Breast epithelium (tissue), 4 donors: ENCODE measurements at regions not wholly inside any gene's neighbourhood (a gene's known extent, or its start where the extent isn't known, plus 50 kb on each side); places are given as distances from the start of the nearest gene placed in this dataset.

Experiments used
- DNase-seq, 2 donors: peaks; one replicate each; pipeline ENCODE4 v3.0.0-alpha.2; 2019; ENCODE audit warnings: low spot score in 2 of 2
- H3K27ac ChIP-seq, 2 donors: fragments of 200-600 bp; sonication (generic) in 1 of 2; one replicate each; pipeline ENCODE4 v1.5.1; 2016 to 2019; ENCODE audit warnings: mild to moderate bottlenecking in 1 of 2
- H3K27me3 ChIP-seq, 2 donors: fragments of 200-600 bp; sonication (generic) in 1 of 2; one replicate each; pipeline versions ENCODE4 v1.5.1 to v1.6.0; 2017 to 2019; ENCODE audit warnings: control low read depth in 1 of 2, mild to moderate bottlenecking in 1 of 2
- H3K36me3 ChIP-seq: fragments of 200-600 bp; one replicate; pipeline ENCODE4 v1.5.1; 2019
- H3K4me1 ChIP-seq, 2 donors: fragments of 200-600 bp; sonication (generic); one replicate each; pipeline ENCODE4 v1.5.1; 2016 to 2019; ENCODE audit warnings: control low read depth in 1 of 2
- H3K4me3 ChIP-seq, 3 donors: fragments of 200-600 bp; sonication (generic); 1 replicate in 2 of 3; 2 replicates in 1 of 3; pipeline ENCODE4 v1.5.1; 2016 to 2019; ENCODE audit warnings: mild to moderate bottlenecking in 3 of 3, moderate library complexity in 2 of 3
- H3K9me3 ChIP-seq, 2 donors: fragments of 200-600 bp; sonication (generic) in 1 of 2; one replicate each; pipeline ENCODE4 v1.5.1; 2016 to 2019; ENCODE audit warnings: control low read depth in 1 of 2
- POLR2A ChIP-seq: fragments of 450-650 bp; IDR thresholded peaks from one replicate; pipeline ENCODE4 v1.6.1; 2016; ENCODE audit warnings: antibody characterized with exemption, mild to moderate bottlenecking, moderate library complexity
- POLR2AphosphoS5 ChIP-seq, 3 donors: sonication (generic); formaldehyde crosslinking; IDR thresholded peaks; one replicate each; pipeline ENCODE4 v1.6.1; 2017; ENCODE audit warnings: antibody characterized with exemption in 3 of 3
- intact Hi-C: fragments of 100-400 bp; cut with DNase I; formaldehyde crosslinking; loops from one replicate; pipeline ENCODE4 v1.15.1; 2023; ENCODE audit warnings: low total_unique reads
- TF ChIP-seq, protein P1 (sequence below), 3 donors: fragments of 450-650 bp; IDR thresholded peaks; one replicate each; pipeline ENCODE4 v1.5.1; 2016 to 2017; ENCODE audit warnings: antibody characterized with exemption in 3 of 3, mild to moderate bottlenecking in 3 of 3, moderate library complexity in 3 of 3

DNA sequence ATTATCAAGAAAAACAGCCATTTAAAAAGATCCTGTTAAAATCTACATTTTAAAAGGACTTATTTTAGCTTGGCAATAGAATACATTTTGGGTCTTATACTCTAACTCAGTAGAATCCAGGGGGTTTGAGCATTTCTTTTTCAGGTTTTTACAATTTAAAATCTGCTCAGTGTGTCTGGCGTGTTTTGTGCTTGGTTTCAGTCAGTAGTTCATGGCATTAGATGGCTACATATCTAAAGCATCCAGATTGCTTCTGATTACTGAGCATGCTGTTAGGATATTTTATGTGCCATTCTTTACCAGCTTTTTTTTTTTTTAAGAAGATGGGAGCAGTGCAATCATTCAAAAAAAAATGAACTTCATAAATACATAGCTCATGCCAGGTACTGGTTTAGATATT is 566.1 kb upstream of the LARGE1 start:
- Histone ChIP-seq H3K27ac (no peak overlapping the region), H3K9me3 (peaks cover 0 to 3% of the 10 kb centered on the region in 2 donors), H3K27me3 (peaks cover 0 to 3% of the 10 kb centered on the region in 2 donors), H3K36me3 (no peaks in the 10 kb centered on the region), H3K4me1 (no peaks in the 10 kb centered on the region), H3K4me3 (no peak overlapping the region)
- intact Hi-C loops, result no loop called here
- no peak for DNase-seq
- TF ChIP-seq POLR2AphosphoS5 (IDR thresholded peaks at IDR 0.05) (no peak), POLR2A (no peak)
- TF ChIP-seq, protein P1, sequence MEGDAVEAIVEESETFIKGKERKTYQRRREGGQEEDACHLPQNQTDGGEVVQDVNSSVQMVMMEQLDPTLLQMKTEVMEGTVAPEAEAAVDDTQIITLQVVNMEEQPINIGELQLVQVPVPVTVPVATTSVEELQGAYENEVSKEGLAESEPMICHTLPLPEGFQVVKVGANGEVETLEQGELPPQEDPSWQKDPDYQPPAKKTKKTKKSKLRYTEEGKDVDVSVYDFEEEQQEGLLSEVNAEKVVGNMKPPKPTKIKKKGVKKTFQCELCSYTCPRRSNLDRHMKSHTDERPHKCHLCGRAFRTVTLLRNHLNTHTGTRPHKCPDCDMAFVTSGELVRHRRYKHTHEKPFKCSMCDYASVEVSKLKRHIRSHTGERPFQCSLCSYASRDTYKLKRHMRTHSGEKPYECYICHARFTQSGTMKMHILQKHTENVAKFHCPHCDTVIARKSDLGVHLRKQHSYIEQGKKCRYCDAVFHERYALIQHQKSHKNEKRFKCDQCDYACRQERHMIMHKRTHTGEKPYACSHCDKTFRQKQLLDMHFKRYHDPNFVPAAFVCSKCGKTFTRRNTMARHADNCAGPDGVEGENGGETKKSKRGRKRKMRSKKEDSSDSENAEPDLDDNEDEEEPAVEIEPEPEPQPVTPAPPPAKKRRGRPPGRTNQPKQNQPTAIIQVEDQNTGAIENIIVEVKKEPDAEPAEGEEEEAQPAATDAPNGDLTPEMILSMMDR (IDR thresholded peaks at IDR 0.05), result no peak

DNA sequence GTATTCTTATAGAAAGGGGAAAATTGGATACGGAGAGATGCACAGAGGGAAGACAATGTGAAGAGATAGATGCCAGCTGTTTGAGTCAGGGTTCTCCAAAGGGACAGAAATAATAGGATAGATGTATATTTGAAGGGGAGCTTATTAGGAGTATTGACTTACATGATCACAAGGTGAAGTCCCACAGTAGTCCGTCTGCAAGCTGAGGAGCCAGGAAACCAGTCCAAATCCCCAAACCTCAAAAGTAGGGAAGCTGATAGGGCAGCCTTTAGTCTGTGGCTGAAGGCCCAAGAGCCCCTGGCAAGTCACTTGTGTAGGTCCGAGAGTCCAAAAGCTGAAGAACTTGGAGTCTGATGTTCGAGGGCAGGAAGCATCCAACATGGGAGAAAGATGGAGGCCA is 569.6 kb upstream of the LARGE1 start:
- Histone ChIP-seq H3K9me3 (peaks cover 4 to 8% of the 10 kb centered on the region in 2 donors), H3K4me1 (no peaks in the 10 kb centered on the region), H3K27me3 (peaks cover 0 to 3% of the 10 kb centered on the region in 2 donors), H3K36me3 (no peaks in the 10 kb centered on the region), H3K27ac (no peak overlapping the region), H3K4me3 (no peak overlapping the region)
- TF ChIP-seq POLR2A (no peak), POLR2AphosphoS5 (IDR thresholded peaks at IDR 0.05) (no peak)
- TF ChIP-seq, protein P1 (IDR thresholded peaks at IDR 0.05), result no peak
- intact Hi-C loops, result no loop called here
- no peak for DNase-seq

- H3K9me3 ChIP-seq, result peaks cover 4 to 8% of the 10 kb centered on the region in 2 donors
- H3K27ac ChIP-seq, result no peak overlapping the region
- TF ChIP-seq, protein P1 (IDR thresholded peaks at IDR 0.05), result no peak
- TF ChIP-seq POLR2AphosphoS5 (IDR thresholded peaks at IDR 0.05), result no peak
- no peak for TF ChIP-seq POLR2A
- intact Hi-C loops, result no loop called here
- no peaks in the 10 kb centered on the region for H3K36me3 ChIP-seq
- no peaks in the 10 kb centered on the region for H3K4me1 ChIP-seq
- no peak for DNase-seq
- no peak overlapping the region for H3K4me3 ChIP-seq
- peaks cover 0 to 3% of the 10 kb centered on the region in 2 donors for H3K27me3 ChIP-seq
These were observed 570.6 kb upstream of the LARGE1 start for GRCh38 chr22:34490886-34491285.

- Histone ChIP-seq H3K27ac (no peak overlapping the region), H3K9me3 (peaks cover 4 to 8% of the 10 kb centered on the region in 2 donors), H3K4me3 (no peak overlapping the region), H3K4me1 (no peaks in the 10 kb centered on the region), H3K27me3 (no peaks in the 10 kb centered on the region), H3K36me3 (no peaks in the 10 kb centered on the region)
- no peak for DNase-seq
- no peak for TF ChIP-seq POLR2AphosphoS5 (IDR thresholded peaks at IDR 0.05)
- TF ChIP-seq, protein P1 (IDR thresholded peaks at IDR 0.05), result no peak
- no peak for TF ChIP-seq POLR2A
- intact Hi-C loops, result no loop called here
These were observed 572.5 kb upstream of the ISX start for GRCh38 chr22:34493486-34493885.

DNA sequence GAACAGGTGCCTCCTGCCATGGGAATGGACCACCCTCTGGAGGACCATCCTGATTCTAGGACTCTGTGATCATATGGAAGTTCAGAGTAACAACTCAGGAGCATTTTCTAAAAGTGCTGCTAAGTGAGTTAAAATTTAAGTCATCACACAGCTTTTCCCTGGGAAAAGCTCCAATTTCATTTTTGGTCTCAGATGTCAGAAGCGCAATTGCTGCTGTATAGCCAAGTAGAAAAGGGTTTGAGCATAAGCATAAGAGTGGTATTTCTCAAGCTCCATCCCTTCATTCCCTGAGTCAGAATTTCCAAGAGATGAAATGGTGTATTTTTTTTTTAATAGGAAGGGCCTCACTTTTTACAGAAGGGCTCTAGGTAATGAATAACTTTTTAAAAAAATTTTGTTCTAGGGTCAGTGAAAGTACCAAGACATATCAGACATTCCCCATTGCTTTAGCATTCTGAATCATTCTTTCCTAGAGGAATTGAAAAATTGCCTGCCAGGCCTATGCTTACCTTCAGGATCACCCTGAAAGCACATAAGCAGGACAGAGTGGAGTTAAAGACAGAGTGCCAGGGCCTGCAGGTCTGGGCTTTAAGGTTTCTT is 564.5 kb upstream of the ISX start:
- no peaks in the 10 kb centered on the region for H3K36me3 ChIP-seq
- H3K4me1 ChIP-seq, result no peaks in the 10 kb centered on the region
- TF ChIP-seq, protein P1 (IDR thresholded peaks at IDR 0.05), result no peak
- TF ChIP-seq POLR2A (no peak), POLR2AphosphoS5 (IDR thresholded peaks at IDR 0.05) (no peak)
- no peaks in the 10 kb centered on the region for H3K27me3 ChIP-seq
- H3K27ac ChIP-seq, result no peak overlapping the region
- intact Hi-C loops, result no loop called here
- H3K9me3 ChIP-seq, result no peaks in the 10 kb centered on the region
- no peak for DNase-seq
- H3K4me3 ChIP-seq, result no peak overlapping the region
